Thymus (tissue), 11 donors: ENCODE measurements at regions not wholly inside any gene's neighbourhood (a gene's known extent, or its start where the extent isn't known, plus 50 kb on each side); places are given as distances from the start of the nearest gene placed in this dataset.

ENCODE experiments used
- DNase-seq, 9 donors: peaks; one replicate each; pipeline ENCODE4 v3.0.0-alpha.2; 2013; ENCODE audit warnings: low spot score in 9 of 9, low read depth in 6 of 9, missing footprints in 1 of 9
- H3K27ac ChIP-seq, 2 donors: one replicate each; pipeline ENCODE4 v1.5.1; 2013; ENCODE audit warnings: control low read depth in 1 of 2, low read depth in 1 of 2, low read length in 1 of 2, mild to moderate bottlenecking in 1 of 2, moderate library complexity in 1 of 2
- H3K27me3 ChIP-seq, 2 donors: one replicate each; pipeline ENCODE4 v1.5.1; 2013; ENCODE audit warnings: low read length in 1 of 2; ENCODE audit not compliant: control insufficient read depth in 2 of 2, insufficient read depth in 1 of 2
- H3K36me3 ChIP-seq, 2 donors: one replicate each; pipeline ENCODE4 v1.5.1; 2013; ENCODE audit warnings: low read length in 1 of 2, mild to moderate bottlenecking in 1 of 2, moderate library complexity in 1 of 2; ENCODE audit not compliant: control insufficient read depth in 2 of 2, insufficient read depth in 2 of 2
- H3K4me1 ChIP-seq, 2 donors: one replicate each; pipeline ENCODE4 v1.5.1; 2013; ENCODE audit warnings: low read length in 2 of 2; ENCODE audit not compliant: control insufficient read depth in 2 of 2, insufficient read depth in 2 of 2
- H3K4me3 ChIP-seq, 2 donors: one replicate each; pipeline ENCODE4 v1.5.1; 2013; ENCODE audit warnings: low read length in 2 of 2, control low read depth in 1 of 2, mild to moderate bottlenecking in 1 of 2
- H3K9me3 ChIP-seq, 2 donors: one replicate each; pipeline ENCODE4 v1.5.1; 2013; ENCODE audit warnings: low read length in 1 of 2, mild to moderate bottlenecking in 1 of 2; ENCODE audit not compliant: control insufficient read depth in 2 of 2, insufficient read depth in 1 of 2
- WGBS: extraction: QIAGEN DNeasy Blood & Tissue Kit; methylation state at CpG from one replicate; pipeline ENCODE4 v1.1.7; 2013; 5-methylcytosine and 5-hydroxymethylcytosine counted together
- donor health status: healthy.

GRCh38 chr1:4084896-4085295 lies 184.8 kb upstream of the C1orf174 start:
- no peak overlapping the region for H3K27ac ChIP-seq
- no peaks in the 10 kb centered on the region for H3K36me3 ChIP-seq
- no peaks in the 10 kb centered on the region for H3K27me3 ChIP-seq
- no peaks in the 10 kb centered on the region for H3K4me1 ChIP-seq
- 94% methylated on average over 6 of the region's 6 CpGs for WGBS
- peaks cover 0 to 3% of the 10 kb centered on the region in 2 donors for H3K9me3 ChIP-seq
- DNase-seq, result no peak
- H3K4me3 ChIP-seq, result no peak overlapping the region

GRCh38 chr1:4085546-4085945 lies 185.5 kb upstream of the C1orf174 start:
- no peak overlapping the region for H3K27ac ChIP-seq
- H3K27me3 ChIP-seq, result no peaks in the 10 kb centered on the region
- DNase-seq, result no peak
- H3K36me3 ChIP-seq, result no peaks in the 10 kb centered on the region
- H3K4me1 ChIP-seq, result no peaks in the 10 kb centered on the region
- peaks cover 0 to 7% of the 10 kb centered on the region in 2 donors for H3K9me3 ChIP-seq
- WGBS, result 89% methylated on average over 5 of the region's 5 CpGs
- no peak overlapping the region for H3K4me3 ChIP-seq

GRCh38 chr1:4086085-4086850 lies 186.2 kb upstream of the C1orf174 start:
- H3K36me3 ChIP-seq, result no peaks in the 10 kb centered on the region
- DNase-seq, result no peak
- H3K27me3 ChIP-seq, result no peaks in the 10 kb centered on the region
- 90% methylated on average over 14 of the region's 14 CpGs for WGBS
- H3K4me1 ChIP-seq, result no peaks in the 10 kb centered on the region
- no peak overlapping the region for H3K27ac ChIP-seq
- peaks cover 0 to 12% of the 10 kb centered on the region in 2 donors for H3K9me3 ChIP-seq
- no peak overlapping the region for H3K4me3 ChIP-seq

GRCh38 chr1:4086921-4087320 lies 186.8 kb upstream of the C1orf174 start:
- Histone ChIP-seq H3K27me3 (no peaks in the 10 kb centered on the region), H3K4me3 (no peak overlapping the region), H3K36me3 (no peaks in the 10 kb centered on the region), H3K4me1 (no peaks in the 10 kb centered on the region), H3K9me3 (peaks cover 2 to 15% of the 10 kb centered on the region in 2 donors), H3K27ac (no peak overlapping the region)
- peak in 2 of 9 donors; percentile 19 to 20 for DNase-seq
- WGBS, result 94% methylated on average over 4 of the region's 4 CpGs

- Histone ChIP-seq H3K27ac (no peak overlapping the region), H3K4me1 (no peaks in the 10 kb centered on the region), H3K4me3 (no peak overlapping the region), H3K9me3 (peaks cover 2 to 17% of the 10 kb centered on the region in 2 donors), H3K36me3 (no peaks in the 10 kb centered on the region), H3K27me3 (no peaks in the 10 kb centered on the region)
- DNase-seq, result no peak
- WGBS, result 77% methylated on average over 9 of the region's 9 CpGs
Observed at GRCh38 chr1:4087530-4088420, 187.7 kb upstream of the C1orf174 start.

GRCh38 chr1:4088676-4089075 lies 188.6 kb upstream of the C1orf174 start:
- H3K4me1 ChIP-seq, result no peaks in the 10 kb centered on the region
- H3K27ac ChIP-seq, result no peak overlapping the region
- no peaks in the 10 kb centered on the region for H3K27me3 ChIP-seq
- peaks cover 2 to 17% of the 10 kb centered on the region in 2 donors for H3K9me3 ChIP-seq
- WGBS, result 92% methylated on average over 15 of the region's 15 CpGs
- H3K36me3 ChIP-seq, result no peaks in the 10 kb centered on the region
- no peak overlapping the region for H3K4me3 ChIP-seq
- no peak for DNase-seq

GRCh38 chr1:4089421-4090175 lies 189.5 kb upstream of the C1orf174 start:
- 89% methylated on average over 15 of the region's 15 CpGs for WGBS
- Histone ChIP-seq H3K4me1 (no peaks in the 10 kb centered on the region), H3K36me3 (no peaks in the 10 kb centered on the region), H3K27me3 (no peaks in the 10 kb centered on the region), H3K4me3 (no peak overlapping the region), H3K9me3 (peaks cover 2 to 17% of the 10 kb centered on the region in 2 donors), H3K27ac (no peak overlapping the region)
- no peak for DNase-seq

GRCh38 chr1:4090556-4090955 lies 190.5 kb upstream of the C1orf174 start:
- DNase-seq, result no peak
- 87% methylated on average over 5 of the region's 5 CpGs for WGBS
- peaks cover 2 to 19% of the 10 kb centered on the region in 2 donors for H3K9me3 ChIP-seq

More at GRCh38 chr1:4090556-4090955, 190.5 kb upstream of the C1orf174 start:
- no peak overlapping the region for H3K4me3 ChIP-seq
- no peaks in the 10 kb centered on the region for H3K4me1 ChIP-seq
- H3K27ac ChIP-seq, result no peak overlapping the region
- no peaks in the 10 kb centered on the region for H3K36me3 ChIP-seq
- H3K27me3 ChIP-seq, result no peaks in the 10 kb centered on the region
